ENCODE measurements at regions not wholly inside any gene's neighbourhood (a gene's known extent, or its start where the extent isn't known, plus 50 kb on each side); places are given as distances from the start of the nearest gene placed in this dataset.

DNA sequence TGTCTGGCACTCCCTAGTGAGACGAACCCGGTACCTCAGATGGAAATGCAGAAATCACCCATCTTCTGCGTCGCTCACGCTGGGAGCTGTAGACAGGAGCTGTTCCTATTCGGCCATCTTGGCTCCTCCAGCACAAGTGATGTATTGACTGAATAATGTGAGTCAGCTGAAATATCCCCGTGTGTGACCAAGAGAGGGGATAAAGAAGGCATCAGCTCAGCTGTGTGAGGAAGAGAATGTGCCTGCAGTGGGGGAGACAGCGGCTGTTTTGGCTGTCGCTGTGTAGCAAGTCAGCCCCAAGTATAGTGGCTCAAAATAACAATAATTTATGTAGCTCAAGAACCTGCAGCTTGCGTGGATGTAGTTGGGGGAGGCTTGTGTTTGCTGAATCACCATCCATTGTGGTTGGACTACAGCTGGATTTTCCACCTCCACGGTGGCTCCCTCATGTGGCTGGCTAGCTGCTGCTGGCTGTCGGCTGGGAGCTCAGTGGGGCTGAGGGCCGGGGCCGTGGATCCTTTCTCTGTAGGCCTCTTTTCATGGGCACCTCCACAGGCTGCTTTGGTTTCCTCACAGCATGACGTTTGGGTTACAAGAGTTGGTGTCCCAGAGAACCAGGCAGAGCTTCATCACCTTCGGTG lies 434.5 kb downstream of the CCSER2 start:
- H3K4me3 ChIP-seq, result no peak overlapping the region
- ATAC-seq (no peak), DNase-seq (no peak)
- no peaks in the 10 kb centered on the region for H3K36me3 ChIP-seq (ENCODE audit: insufficient read depth in 1 of 2, low read depth in 1 of 2)
- H3K27me3 ChIP-seq (ENCODE audit: insufficient read depth in 3 of 3, low read length in 2 of 3), result no peaks in the 10 kb centered on the region
- H3K9me3 ChIP-seq, result no peaks in the 10 kb centered on the region
- intact Hi-C loops (cut with DNase I), result no loop called here
- H3K4me1 ChIP-seq, result no peaks in the 10 kb centered on the region
- no peak for TF ChIP-seq CTCF (IDR thresholded peaks at IDR 0.05)
- no peak overlapping the region for H3K27ac ChIP-seq
- WGBS, 3 donors, result 79 to 86% (median 82%) methylated on average over 16 of the region's 16 CpGs

DNA sequence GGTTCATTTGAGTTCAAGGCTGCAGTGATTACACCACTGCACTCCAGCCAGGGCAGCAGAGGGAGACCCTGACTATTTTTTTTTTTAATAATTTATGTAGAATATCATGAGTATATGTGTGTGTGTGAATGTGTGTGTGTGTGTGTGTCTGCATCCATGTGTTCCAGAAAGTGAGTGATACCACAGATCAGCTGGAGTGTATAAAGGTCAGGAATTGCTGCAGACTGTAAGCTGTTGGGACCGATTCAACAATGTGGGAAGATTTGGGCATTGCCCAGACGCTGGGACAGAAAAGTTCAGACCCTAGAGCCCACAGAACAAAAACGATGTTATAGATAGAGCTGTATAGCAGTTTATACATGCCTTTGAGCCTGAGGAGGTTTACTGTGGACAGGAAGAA lies 435.6 kb downstream of the CCSER2 start:
- intact Hi-C loops (cut with DNase I), result no loop called here
- Histone ChIP-seq H3K9me3 (no peaks in the 10 kb centered on the region), H3K4me1 (no peaks in the 10 kb centered on the region), H3K27me3 (ENCODE audit: insufficient read depth in 3 of 3, low read length in 2 of 3) (no peaks in the 10 kb centered on the region), H3K4me3 (no peak overlapping the region), H3K27ac (no peak overlapping the region), H3K36me3 (ENCODE audit: insufficient read depth in 1 of 2, low read depth in 1 of 2) (no peaks in the 10 kb centered on the region)
- no peak for ATAC-seq
- no peak for TF ChIP-seq CTCF (IDR thresholded peaks at IDR 0.05)
- 41 to 55% (median 45%) methylated on average over 3 of the region's 3 CpGs for WGBS, 3 donors
- no peak for DNase-seq

- no peak for TF ChIP-seq CTCF (IDR thresholded peaks at IDR 0.05)
- intact Hi-C loops (cut with DNase I), result no loop called here
- H3K9me3 ChIP-seq, result no peaks in the 10 kb centered on the region
- 92 to 96% (median 93%) methylated on average over 2 of the region's 2 CpGs for WGBS, 3 donors
- ATAC-seq, result no peak
- H3K36me3 ChIP-seq (ENCODE audit: insufficient read depth in 1 of 2, low read depth in 1 of 2), result no peaks in the 10 kb centered on the region
- H3K4me3 ChIP-seq, result no peak overlapping the region
- no peaks in the 10 kb centered on the region for H3K27me3 ChIP-seq (ENCODE audit: insufficient read depth in 3 of 3, low read length in 2 of 3)
- H3K27ac ChIP-seq, result no peak overlapping the region
- H3K4me1 ChIP-seq, result no peaks in the 10 kb centered on the region
- DNase-seq, result no peak
These were observed 436.7 kb downstream of the CCSER2 start for GRCh38 chr10:84765086-84765485.

- H3K27ac ChIP-seq, result no peak overlapping the region
- H3K36me3 ChIP-seq (ENCODE audit: insufficient read depth in 1 of 2, low read depth in 1 of 2), result no peaks in the 10 kb centered on the region
- H3K27me3 ChIP-seq (ENCODE audit: insufficient read depth in 3 of 3, low read length in 2 of 3), result no peaks in the 10 kb centered on the region
- DNase-seq (no peak), ATAC-seq (no peak)
- no peaks in the 10 kb centered on the region for H3K4me1 ChIP-seq
- intact Hi-C loops (cut with DNase I), result no loop called here
- H3K9me3 ChIP-seq, result no peaks in the 10 kb centered on the region
- no peak for TF ChIP-seq CTCF (IDR thresholded peaks at IDR 0.05)
- H3K4me3 ChIP-seq, result no peak overlapping the region
These were observed 437.3 kb downstream of the CCSER2 start for GRCh38 chr10:84765656-84766055.

- no peaks in the 10 kb centered on the region for H3K9me3 ChIP-seq
- H3K4me3 ChIP-seq, result no peak overlapping the region
- H3K27ac ChIP-seq, result no peak overlapping the region
- H3K4me1 ChIP-seq, result no peaks in the 10 kb centered on the region
- no peak for TF ChIP-seq CTCF (IDR thresholded peaks at IDR 0.05)
- intact Hi-C loops (cut with DNase I), result no loop called here
- 90 to 95% (median 90%) methylated on average over 13 of the region's 13 CpGs for WGBS, 3 donors
- no peaks in the 10 kb centered on the region for H3K36me3 ChIP-seq (ENCODE audit: insufficient read depth in 1 of 2, low read depth in 1 of 2)
- DNase-seq (no peak), ATAC-seq (no peak)
- no peaks in the 10 kb centered on the region for H3K27me3 ChIP-seq (ENCODE audit: insufficient read depth in 3 of 3, low read length in 2 of 3)
These were observed 438.5 kb downstream of the CCSER2 start for GRCh38 chr10:84766923-84767322.

Data from psoas muscle (tissue), 7 donors.